NCI-H526 treated with DMSO at 0.1 percent for 48 hours (cell line): ENCODE measurements at regions not wholly inside any gene's neighbourhood (a gene's known extent, or its start where the extent isn't known, plus 50 kb on each side); places are given as distances from the start of the nearest gene placed in this dataset.
"Not testable (repeated sequence)": the region's sequence is repeated elsewhere in the genome, so short reads cannot be mapped to it uniquely, and the experiment has no call there.

ENCODE experiments used
- DNase-seq: peaks from one replicate; lab custom pipeline; 2025; lab: John Stamatoyannopoulos, UW

DNA sequence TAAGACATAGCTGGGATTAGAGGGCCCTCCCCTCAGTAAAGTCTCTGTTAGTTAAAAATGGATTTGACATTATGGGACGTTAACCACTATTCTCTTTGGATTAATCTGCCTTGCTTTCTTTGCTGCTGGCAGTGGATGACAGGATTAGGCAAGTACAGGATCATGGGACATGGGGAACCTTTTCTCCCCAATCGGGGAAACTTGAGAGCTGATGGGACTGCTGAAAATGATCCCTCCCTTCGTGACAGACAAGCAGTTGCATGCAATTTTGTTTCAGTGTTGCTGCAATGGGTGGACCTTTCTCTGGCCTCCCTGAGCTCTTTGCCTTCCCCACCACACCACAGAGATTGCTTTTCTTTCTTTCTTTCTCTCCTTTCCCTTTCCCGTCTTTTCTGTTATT is 120.2 kb upstream of the BANK1 start:
- no peak for DNase-seq

DNA sequence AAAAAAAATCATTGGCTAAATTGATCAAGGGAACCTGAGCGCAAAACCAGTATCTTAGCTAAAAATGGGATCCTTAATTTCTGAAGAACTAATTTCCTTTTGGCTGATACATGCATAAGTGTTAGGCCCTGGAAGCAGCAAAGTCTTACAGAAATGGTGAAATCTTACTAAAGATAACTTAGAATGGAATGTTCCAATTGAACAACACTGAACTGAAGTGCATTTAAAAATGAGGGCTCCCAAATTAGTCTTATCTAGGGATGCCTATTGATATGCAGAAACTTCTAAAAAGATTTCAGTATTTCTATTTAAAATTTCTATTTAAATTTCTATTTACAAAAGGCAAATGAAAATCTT is 120.7 kb upstream of the BANK1 start:
- no peak for DNase-seq

DNA sequence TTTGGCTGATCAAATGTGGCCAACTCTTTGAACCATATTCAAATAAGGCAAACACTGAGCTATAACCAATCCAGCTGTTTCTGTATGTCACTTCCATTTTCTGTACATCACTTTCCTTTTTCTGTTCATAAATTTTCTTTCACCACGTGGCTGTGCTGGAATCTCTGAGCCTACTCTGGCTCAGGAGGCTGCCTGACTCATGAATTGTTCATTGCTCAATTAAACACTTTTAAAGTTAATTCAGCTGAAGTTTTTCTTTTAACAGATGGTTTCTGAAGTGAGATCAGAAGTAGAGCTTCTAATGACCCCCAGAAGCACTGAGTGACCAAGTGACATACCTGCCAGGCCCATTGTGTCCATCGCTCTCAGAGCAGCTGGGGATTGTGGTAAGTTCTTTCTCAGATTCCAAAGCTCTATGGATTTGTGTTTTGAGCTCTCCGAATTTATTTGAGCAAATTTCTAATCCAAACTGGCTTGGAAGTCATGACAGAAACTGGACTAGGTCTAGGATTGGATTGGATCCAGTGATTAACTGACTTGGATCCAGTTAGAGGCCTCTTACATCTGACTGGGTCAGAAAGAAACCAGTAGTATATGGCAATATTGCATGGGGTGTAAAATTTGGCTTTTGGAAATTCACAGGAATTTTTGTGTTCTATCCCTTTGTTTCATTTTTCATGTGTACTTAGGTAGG is 121.2 kb upstream of the BANK1 start:
- DNase-seq: no peak

DNA sequence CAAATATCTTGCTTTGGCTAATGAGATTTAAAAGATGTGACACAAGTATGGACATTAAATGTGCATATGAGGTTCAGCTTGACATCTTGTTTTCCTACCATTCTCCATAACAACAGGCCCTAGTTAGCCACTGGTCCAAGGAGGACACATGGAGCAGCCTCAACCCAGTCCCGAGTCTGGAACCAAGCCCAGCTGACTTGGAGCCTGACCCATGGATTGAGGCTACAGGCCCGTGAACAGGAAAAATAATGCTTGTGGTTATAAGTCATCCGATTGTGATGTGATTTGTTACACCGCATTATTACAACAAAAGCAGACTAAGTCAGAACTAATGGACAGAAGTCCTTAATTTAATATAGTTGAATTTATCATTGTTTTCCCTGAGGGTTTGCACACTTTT is 123.2 kb upstream of the BANK1 start:
- no peak for DNase-seq

DNA sequence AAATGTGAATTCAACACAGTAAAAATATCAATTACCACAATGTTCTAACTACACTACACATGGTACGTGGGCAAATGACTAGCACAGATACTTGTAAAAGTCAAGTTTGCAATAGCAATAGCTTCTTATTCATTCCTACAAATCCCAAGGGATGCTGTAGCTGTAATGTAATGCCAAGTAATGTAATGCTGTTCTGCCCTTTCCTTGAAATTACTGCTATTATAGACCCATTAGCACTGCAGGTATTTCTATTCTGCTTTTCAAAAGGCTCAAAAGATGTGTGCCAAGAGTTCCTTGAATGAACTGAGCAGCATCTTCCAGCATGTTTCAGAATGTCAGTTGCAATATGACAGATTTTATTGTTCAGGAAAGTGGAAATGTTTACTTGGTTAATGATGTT is 129.9 kb upstream of the BANK1 start:
- DNase-seq: no peak

DNA sequence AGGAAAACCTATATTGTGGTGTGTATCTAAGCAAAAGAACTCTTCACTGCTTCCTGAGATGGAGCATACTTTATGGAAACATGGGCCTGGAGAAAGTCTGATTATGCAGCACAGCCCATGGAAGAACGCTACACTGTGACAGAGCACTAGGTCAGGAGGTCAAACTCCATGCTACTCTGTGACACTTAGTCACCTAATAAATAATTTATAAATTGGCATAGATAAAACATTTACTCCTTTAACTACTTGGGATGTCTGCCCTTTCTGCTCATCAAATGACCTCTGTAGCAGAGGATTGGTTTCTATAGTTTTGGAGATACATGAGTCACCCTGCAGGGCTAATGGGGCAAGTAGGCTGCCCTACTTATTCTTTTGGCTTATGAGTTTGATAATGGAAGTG is 134.7 kb upstream of the BANK1 start:
- DNase-seq: no peak

DNA sequence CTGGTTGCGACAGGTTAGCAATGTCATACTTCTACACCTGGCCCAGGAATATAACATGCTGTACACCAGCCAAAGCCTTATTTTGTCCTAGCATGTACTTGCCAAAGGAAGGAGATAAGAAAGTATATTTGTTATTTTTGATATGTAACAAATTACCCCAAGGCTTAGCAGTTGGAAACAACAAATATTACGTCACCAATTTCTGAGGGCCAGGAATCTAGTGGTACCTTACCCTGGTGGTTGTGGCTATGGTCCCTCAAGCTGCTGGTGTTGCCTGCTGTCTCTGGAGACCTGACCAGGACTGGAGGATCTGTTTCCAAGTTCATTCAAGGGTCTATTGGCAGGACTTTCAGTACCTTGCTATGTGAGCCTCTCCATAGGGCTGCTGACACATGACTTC is 135.5 kb upstream of the BANK1 start:
- no peak for DNase-seq

DNA sequence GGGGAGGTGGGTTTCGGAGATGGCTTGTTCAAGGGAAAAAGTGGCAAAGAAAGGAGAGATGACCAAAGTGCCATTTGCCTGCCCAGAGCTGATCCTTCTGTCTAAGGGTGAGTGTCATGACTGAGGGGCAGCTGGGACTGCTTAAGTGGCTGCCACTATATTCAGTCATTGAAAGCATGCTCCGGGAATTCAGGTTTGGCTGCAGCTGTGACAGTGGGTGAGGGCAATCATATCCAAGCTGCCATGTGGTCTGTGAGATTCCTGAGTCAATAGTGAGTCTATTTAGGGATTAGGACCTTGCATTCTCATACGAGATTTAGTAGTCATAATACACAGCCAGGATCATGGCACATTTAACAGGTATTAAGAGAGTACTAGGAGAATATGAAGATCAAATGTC is 138.8 kb upstream of the BANK1 start:
- no peak for DNase-seq

DNA sequence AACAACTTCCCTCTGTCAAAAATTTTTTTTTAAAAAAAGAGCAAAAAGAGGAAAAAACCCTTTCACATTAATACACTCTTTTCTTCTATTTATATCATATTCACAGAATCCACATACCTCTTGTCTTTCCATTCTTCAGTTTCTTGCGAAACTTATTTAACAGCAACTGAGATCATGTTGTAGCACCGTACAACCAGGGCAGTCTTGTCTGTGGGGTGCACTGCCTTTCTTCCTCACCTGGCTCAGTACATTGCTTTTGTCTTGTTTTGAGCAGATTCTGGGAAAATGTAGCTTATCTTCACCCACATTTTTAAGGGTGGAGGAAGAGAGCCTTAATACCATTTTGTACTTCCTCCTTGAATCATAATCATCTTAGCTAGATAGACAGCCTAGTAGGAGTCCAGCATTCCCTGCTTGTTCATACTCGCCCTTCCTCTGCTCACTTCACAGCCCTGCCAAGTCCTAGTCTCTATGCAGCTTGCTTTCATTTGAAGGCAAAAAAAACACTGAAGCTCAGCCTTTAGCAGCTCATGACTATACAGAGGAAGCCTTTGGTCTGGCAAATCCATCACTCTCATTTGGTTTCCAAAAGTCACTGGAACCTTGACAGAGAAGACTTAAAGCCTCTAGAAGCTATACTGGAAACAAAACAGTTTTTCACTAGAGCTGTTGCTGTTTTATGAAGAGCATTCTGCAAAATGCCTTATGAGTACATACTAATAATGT is 140.6 kb upstream of the BANK1 start:
- DNase-seq: no peak

DNA sequence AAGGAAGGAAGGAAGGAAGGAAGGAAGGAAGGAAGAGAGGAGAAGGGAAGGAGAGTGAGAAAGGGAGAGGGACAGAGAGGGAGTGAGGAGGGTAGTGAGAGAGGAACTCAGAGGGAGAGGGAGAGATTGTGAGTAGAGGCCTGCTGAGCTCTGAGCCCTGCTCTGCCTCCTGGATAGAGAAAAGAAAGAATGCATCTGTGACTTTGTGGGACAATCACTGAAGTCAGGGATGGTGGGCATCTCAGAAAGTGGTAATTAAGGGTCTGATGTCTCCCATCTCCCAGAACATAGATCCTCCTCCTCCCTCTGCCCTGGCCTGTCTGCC is 142.9 kb upstream of the BANK1 start:
- DNase-seq: no peak

DNA sequence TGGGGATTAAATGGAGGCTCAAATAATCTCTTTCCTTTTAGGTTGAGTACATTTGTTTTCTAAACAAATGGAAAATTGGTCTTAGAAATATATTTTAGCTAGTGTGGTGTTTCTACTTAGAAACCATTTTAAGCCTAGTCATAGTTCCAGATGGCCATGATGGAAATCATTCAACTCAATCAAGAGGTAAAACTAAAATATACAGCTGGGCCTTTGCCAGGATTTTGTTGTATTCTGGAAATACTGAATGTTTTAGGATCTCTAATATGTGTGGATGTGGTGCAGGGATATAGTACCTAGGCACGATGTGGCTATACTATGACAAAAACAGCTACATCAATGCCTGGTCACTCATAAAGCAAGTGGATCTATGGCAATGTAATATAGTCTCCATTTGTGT is 146.0 kb upstream of the BANK1 start:
- no peak for DNase-seq

DNA sequence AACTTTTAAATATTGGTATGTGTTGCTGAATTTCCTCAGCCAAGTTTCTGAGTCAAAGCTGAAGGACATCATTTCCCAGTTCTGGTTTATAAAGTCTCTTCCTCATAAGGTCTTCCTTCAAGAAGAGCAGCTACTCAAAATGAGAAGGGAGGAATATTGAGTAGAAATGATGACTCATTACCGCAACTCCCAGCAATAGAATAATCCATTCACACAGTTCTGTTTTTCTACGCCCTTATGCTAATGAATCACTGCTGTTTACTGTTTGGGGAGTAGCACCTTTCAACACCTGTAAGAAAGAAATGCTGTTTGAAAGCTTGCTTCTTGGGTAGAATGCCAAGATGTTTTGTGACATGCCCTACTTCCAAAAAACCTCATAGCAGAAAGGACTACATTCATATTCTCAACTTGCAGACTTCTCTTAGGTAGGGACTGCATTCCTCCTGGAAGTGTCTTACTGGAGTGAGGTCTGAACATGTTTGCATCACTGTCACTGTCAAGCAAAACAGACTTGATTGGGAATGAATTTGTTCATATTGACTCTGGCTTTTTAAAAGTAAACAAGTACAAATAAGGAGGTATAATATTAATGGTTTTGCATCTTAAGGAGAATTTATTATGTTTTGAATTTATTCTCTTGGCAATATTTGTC is 147.2 kb upstream of the BANK1 start:
- no peak for DNase-seq

DNA sequence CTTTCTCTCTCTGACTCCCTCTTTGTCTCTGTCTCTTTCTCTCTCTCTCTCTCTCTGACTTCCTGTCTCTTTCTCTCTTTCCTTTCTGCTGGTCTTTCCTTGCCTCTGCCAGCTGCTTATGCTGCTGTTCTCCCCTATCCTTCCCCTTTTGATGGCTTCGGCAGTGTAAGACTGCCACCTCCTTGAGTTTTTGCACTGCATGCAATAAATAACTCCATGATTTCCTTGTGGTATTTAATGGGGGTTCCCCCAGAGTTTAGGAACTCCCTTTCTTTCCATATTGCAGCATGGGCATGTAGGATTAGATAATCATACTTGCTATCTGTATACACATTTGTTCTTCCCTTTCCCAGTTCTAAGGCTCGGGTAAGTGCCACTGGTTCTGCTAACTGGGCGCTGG is 157.8 kb upstream of the BANK1 start:
- DNase-seq: not testable (repeated sequence)

DNA sequence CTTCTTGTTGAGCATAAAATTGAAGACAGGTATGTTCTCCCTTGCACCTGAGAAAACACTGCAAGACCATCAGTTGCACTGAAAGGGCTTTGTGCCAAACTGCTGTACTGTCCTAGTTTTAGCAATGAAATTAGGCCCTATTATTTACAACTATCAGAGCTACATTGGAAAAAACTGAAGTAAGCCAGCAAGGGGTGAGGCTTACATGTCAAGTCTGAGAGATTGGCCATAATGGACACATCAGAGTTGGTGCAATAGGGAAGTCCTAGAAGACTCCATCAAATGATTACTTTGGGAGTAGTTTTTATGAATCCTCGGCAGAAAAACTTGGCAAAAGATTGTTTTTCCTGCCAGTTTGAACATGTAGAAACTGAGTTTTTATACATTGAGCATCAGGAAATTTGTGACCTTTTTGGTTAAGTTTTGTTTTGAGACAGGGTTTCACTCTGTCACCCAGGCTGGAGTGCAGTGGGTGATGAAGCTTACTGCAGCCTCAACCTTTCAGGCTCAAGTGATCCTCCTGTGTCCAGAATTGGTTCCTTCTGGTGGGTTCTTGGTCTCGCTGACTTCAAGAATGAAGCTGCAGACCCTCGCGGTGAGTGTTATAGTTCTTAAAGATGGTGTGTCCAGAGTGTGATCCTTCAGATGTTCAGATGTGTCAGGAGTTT is 160.1 kb upstream of the BANK1 start:
- no peak for DNase-seq

DNA sequence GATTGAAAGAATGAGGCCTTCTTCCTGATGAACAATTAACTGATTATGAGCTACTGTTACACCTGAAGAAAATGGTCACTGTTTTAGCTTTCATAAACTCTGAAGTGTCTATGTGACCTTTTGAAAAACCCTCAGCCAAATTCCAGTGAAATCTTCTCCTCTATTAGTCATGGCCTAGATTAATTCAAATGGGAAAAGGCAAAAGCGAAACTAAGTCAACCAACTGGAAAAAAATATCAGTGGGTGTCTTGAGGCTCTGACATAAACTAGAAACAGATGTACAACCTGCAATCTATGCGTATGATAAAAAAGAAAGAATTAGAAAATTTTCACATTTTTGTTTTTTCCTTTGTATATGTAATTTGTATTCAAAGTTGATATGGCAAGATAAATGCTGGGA is 169.4 kb upstream of the BANK1 start:
- no peak for DNase-seq

DNA sequence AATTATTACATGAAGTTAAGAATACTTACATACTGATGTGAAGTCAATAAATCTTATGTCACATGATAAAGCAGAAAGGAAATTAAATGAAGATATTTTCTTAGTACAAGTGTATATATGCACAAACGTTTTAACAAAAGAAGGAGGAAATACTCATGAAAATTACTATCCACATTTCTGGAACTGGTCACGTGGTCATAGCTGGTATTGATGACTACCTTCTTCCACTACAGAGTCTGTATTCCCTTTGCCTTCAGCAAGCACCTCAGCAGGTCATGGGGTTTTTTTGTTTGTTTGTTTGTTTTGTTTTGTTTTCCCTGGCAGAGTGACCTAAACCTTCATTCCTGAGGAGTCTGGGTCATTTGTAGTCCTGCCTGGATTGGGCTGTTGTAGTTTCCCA is 174.9 kb upstream of the BANK1 start:
- no peak for DNase-seq

DNA sequence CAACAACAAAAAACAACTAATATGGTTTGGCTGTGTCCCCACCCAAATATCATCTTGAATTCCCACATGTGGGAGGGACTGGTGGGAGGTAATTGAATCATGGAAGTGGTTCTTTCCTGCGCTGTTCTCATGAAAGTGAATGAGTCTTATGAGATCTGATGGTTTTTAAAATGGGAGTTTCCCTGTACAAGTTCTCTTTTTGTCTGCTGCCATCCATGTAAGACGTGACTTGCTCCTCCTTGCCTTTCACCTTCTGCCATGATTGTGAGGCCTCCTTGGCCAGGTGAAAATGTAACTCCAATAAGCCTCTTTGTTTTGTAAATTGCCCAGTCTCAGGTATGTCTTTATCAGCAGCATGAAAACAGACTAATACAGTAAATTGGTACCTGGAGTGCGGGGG is 183.5 kb upstream of the BANK1 start:
- DNase-seq: not testable (repeated sequence)

DNA sequence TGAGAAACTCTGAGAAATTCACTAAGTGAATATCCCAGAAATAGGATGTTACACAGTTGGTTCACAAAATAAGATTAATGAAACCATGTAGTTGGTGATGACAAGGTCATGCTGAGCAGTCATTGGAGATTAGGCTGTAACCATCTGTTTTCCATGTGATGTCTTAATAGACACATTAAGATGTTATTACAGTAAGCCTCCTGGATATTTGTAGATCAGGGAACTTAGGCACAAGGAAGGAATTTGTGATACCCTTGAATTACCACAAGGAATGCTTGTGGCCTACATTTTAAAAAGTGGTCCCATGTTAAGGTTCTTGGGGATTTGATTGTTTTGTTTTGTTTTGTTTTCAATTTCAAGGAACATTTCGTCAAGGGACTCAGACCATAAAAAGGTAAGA is 185.6 kb upstream of the BANK1 start:
- no peak for DNase-seq

DNA sequence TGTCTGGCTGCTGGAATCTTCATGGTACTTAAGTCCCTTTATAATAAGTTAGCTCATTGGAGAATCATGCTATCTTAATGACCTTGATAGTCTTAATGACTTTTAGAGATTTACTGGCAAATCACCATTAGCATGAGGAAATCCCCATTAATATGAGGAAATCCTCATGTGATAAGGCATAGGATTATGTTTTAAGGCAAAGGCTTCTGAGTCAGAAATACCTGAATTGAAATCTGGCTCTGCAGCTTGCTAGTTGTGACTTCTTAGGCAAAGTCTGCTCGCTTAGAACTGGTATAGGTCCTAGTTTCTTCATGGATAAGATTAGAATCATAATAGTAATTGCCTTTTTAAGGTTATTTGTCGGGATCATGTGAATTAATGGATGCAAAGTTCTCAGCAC is 190.2 kb upstream of the BANK1 start:
- DNase-seq: no peak

DNA sequence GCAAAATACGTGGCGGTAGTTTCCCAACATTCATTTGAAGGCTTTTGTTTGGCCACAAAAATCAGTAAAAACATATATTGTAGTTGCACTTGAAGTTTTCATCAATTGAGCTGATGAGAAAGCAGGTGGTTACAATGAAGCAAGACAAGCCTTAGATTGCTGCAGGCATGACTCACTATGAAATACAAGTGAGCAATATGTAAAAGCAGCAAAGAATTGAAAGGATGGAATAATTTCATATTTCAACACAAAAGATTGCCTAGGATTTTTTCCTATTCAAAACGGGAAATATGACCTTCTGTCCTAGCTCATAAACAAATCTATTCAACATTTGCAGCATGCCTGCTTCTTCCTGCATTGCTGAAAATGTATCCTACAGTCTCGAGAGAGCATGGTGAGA is 190.9 kb upstream of the BANK1 start:
- no peak for DNase-seq

DNA sequence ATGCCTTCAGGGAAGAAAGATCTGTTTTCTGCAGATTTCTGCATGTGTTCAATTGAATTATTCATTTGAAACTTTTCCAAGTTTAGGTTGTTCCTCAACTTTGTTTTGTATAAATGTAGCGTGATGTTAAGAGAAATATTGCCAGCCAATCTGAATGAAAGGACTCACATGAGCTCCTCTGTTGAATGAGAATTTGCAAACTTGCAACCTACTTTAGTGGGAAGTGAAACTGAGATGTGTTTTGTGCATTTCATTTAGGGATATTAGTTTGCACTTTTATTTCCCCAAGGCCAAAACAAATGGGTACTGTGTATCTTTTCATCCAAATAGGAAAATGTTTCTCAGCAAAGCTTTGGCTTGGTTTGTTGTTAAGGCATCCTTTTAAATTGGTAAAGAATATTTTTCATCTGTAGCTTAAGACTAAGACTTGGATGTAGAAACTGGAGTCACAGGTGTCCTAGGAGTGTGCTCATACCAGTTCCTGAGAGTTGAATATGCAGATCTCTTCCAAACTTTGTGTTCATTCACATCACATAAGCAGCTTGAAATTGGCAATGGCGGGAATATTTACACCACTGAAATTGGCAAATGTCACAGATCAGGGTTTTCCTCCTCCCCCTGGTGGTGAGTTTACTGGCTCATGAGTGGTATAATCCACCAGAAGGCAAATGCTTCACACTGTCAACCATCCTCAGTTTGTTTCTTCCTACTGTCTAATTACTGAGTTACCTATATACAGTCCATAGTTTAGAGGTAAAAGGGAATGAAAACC is 193.6 kb upstream of the BANK1 start:
- no peak for DNase-seq

DNA sequence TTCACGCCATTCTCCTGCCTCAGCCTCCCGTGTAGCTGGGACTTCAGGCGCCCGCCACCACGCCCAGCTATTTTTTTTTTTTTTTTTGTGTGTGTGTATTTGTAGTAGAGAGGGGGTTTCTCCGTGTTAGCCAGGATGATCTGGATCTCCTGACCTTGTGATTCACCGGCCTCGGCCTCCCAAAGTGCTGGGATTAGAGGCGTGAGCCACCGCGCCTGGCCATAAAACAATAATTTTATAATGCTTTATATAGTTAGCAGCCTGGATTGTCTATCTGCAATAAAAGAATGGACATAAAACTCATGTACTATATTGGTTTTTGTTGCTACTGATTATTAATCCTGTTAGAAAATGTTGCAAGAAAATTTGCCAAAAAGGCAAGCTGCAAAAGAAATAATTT is 195.9 kb upstream of the BANK1 start:
- no peak for DNase-seq
